Left ventricle myocardium inferior (tissue), 1 donor: ENCODE measurements at regions not wholly inside any gene's neighbourhood (a gene's known extent, or its start where the extent isn't known, plus 50 kb on each side); places are given as distances from the start of the nearest gene placed in this dataset.
"Not testable (repeated sequence)": the region's sequence is repeated elsewhere in the genome, so short reads cannot be mapped to it uniquely, and the experiment has no call there.

Source experiments
- DNase-seq: peaks from one replicate; pipeline ENCODE4 v3.0.0-alpha.2; 2020
- H3K27ac ChIP-seq: fragments of 200-600 bp; replicated peaks from 2 replicates; pipeline ENCODE4 v1.8.0; 2021
- H3K27me3 ChIP-seq: fragments of 200-600 bp; 2 replicates; pipeline ENCODE4 v1.8.0; 2021; ENCODE audit warnings: low read depth
- H3K36me3 ChIP-seq: fragments of 200-600 bp; 2 replicates; pipeline ENCODE4 v1.8.0; 2021
- H3K4me1 ChIP-seq: fragments of 200-600 bp; 2 replicates; pipeline ENCODE4 v1.8.0; 2021
- H3K4me3 ChIP-seq: fragments of 200-600 bp; 2 replicates; pipeline ENCODE4 v1.8.0; 2021; ENCODE audit warnings: mild to moderate bottlenecking, moderate library complexity
- H3K9me3 ChIP-seq: fragments of 200-600 bp; replicated peaks from 2 replicates; pipeline ENCODE4 v1.8.0; 2021
- intact Hi-C: fragments of 100-400 bp; cut with micrococcal nuclease; formaldehyde crosslinking; loops from one replicate; pipeline ENCODE4 v1.11.0; 2022
- TF ChIP-seq, protein P1 (sequence below): fragments of 200-600 bp; IDR thresholded peaks from 2 replicates; pipeline ENCODE4 v1.8.0; 2021; ENCODE audit warnings: antibody characterized with exemption, mild to moderate bottlenecking, borderline replicate concordance
- donor health status: DM: no; HTN: yes; CAD: no; lungs with severe emphysema.

DNA sequence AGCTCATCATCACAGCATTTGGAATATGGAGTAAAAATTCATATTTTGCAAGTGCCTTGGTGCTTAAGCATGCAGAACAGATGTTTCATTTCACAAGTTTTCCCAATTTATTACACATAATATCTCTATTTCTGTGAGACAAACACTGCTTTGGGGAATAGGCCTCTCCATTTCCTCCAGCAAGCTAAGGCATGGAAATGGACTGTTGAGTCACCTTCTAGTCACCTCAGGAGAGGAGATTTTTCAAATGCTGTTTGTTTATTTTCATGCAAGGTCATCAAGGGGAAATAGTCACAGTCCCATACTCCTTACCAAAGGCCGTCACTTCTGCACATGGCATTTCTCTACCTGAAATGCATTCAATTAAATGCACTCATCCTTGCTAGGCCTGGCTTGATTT is 57.4 kb upstream of the NUTM2D start:
- intact Hi-C loops, H3K27me3 ChIP-seq, H3K4me3 ChIP-seq, H3K36me3 ChIP-seq, DNase-seq, H3K4me1 ChIP-seq, H3K9me3 ChIP-seq, H3K27ac ChIP-seq: not testable (repeated sequence)

DNA sequence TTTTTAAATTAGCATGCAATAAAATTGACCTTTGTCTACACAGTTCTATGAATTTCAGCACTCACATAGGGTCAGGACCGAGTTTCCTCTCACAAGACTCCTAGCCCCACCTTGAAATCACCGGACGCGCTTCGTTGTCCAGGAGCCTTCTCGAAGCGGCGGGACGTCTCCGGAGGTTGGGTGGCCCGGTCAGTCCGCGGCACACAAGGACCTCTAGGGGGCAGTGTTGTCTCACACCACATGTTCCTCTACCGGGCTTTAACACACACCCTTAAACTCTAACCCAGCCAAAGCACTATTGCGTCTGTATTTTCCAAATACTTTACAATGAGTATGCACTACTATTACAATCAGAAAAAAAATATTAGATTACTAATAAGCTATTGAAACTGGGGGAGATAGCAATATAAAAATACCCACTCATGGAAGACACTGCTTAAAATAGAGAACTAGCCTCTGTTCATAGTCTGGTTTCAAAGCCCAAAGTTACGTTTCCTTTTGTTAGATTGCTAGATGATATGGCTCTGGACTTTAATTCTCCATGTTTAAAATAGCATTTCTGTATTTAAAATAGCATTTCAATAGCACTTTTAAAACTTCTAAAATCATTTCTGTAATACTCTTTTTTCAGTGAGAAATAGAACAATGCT is 56.0 kb upstream of the NUTM2D start:
- H3K27me3 ChIP-seq, H3K4me1 ChIP-seq, H3K9me3 ChIP-seq, H3K36me3 ChIP-seq, H3K4me3 ChIP-seq, H3K27ac ChIP-seq, intact Hi-C loops: not testable (repeated sequence)
- peak; percentile 40 for DNase-seq
- TF ChIP-seq, protein P1, sequence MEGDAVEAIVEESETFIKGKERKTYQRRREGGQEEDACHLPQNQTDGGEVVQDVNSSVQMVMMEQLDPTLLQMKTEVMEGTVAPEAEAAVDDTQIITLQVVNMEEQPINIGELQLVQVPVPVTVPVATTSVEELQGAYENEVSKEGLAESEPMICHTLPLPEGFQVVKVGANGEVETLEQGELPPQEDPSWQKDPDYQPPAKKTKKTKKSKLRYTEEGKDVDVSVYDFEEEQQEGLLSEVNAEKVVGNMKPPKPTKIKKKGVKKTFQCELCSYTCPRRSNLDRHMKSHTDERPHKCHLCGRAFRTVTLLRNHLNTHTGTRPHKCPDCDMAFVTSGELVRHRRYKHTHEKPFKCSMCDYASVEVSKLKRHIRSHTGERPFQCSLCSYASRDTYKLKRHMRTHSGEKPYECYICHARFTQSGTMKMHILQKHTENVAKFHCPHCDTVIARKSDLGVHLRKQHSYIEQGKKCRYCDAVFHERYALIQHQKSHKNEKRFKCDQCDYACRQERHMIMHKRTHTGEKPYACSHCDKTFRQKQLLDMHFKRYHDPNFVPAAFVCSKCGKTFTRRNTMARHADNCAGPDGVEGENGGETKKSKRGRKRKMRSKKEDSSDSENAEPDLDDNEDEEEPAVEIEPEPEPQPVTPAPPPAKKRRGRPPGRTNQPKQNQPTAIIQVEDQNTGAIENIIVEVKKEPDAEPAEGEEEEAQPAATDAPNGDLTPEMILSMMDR = peak; percentile 53

- intact Hi-C loops, H3K27me3 ChIP-seq, H3K27ac ChIP-seq, DNase-seq, H3K9me3 ChIP-seq, H3K4me3 ChIP-seq, H3K4me1 ChIP-seq, H3K36me3 ChIP-seq: not testable (repeated sequence)
These were observed 55.4 kb upstream of the NUTM2D start for GRCh38 chr10:87302132-87302531.

DNA sequence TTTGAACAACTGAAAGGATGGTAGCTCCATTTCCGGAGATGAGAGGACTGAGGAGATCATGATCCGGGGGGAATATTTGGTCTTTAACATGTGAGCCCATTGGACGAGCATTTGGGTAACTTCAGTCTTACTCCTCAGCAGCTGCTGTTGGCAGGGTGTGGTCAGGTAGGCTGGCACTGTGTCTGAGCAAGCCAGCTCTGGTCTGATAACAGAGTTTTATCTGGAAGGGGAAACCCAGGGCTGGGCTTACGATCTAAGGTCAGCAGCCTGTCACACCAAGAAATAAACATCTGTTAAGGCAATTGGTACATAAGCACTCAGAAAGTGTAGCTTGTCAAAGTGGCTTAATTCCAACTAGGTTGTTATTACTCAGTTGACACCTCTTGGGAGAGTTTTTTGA is 53.8 kb upstream of the NUTM2D start:
- H3K4me3 ChIP-seq, H3K27me3 ChIP-seq, intact Hi-C loops, DNase-seq, H3K9me3 ChIP-seq, H3K4me1 ChIP-seq, H3K36me3 ChIP-seq, H3K27ac ChIP-seq: not testable (repeated sequence)

DNA sequence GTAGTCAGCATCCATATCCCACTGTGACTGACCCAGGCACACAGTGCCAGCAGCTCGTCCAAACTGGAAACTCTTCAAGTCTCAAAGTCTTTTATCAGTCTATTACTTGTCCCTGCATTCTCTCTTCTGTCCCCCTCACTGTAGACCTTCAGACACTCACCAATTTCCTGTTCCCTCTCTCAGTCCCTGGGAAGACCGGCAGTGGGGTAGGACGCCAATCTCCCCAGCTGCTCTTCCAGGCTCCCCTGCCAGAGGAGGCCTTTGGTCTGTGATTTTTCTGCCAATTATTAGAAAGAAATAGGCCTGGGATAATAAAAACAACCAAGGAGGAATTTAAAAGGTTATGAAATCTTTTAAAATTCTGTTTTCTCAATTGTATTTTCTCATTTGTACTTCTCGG is 50.9 kb upstream of the NUTM2D start:
- H3K4me1 ChIP-seq, H3K4me3 ChIP-seq, intact Hi-C loops, DNase-seq, H3K27ac ChIP-seq, H3K9me3 ChIP-seq, H3K27me3 ChIP-seq, H3K36me3 ChIP-seq: not testable (repeated sequence)
